Keratinocyte (primary cell): ENCODE measurements at regions not wholly inside any gene's neighbourhood (a gene's known extent, or its start where the extent isn't known, plus 50 kb on each side); places are given as distances from the start of the nearest gene placed in this dataset.
A peak's percentile ranks its signal among the peaks of the same experiment; 100 is the strongest.
"Not testable (repeated sequence)": the region's sequence is repeated elsewhere in the genome, so short reads cannot be mapped to it uniquely, and the experiment has no call there.

Experiments used
- DNase-seq: peaks from one replicate; pipeline ENCODE4 v3.0.0-alpha.2; 2011; ENCODE audit warnings: low read depth, missing footprints, low spot score
- FAIRE-seq: peaks from 2 replicates; lab custom pipeline; 2011; peaks lifted over from hg19 to GRCh38; lab: Jason Lieb, UNC
- H2AFZ ChIP-seq: 2 replicates; pipeline ENCODE4 v1.6.0; 2012; ENCODE audit warnings: low read length, control low read depth, inconsistent platforms; ENCODE audit not compliant: control insufficient read depth
- H3K27ac ChIP-seq: 2 replicates; pipeline ENCODE4 v1.5.1; 2011; ENCODE audit warnings: low read length; ENCODE audit not compliant: control insufficient read depth, insufficient read depth
- H3K27me3 ChIP-seq: 3 replicates; pipeline ENCODE4 v1.6.0; 2011; ENCODE audit warnings: low read length; ENCODE audit not compliant: control insufficient read depth, insufficient read depth; ENCODE audit errors: extremely low read depth
- H3K36me3 ChIP-seq, 2 experiments: 2 replicates in 1 of 2; 3 replicates in 1 of 2; pipeline ENCODE4 v1.5.1; 2011; ENCODE audit warnings: low read length in 2 of 2, mild to moderate bottlenecking in 1 of 2; ENCODE audit not compliant: control insufficient read depth in 2 of 2, insufficient read depth in 2 of 2; ENCODE audit errors: extremely low read depth in 1 of 2
- H3K4me1 ChIP-seq: 3 replicates; pipeline ENCODE4 v1.5.1; 2011; ENCODE audit warnings: low read length; ENCODE audit not compliant: control insufficient read depth, insufficient read depth; ENCODE audit errors: extremely low read depth
- H3K4me2 ChIP-seq: 3 replicates; pipeline ENCODE4 v1.6.0; 2011; ENCODE audit warnings: low read depth, low read length; ENCODE audit not compliant: control insufficient read depth, insufficient read depth; ENCODE audit errors: extremely low read depth
- H3K4me3 ChIP-seq, 3 experiments: fragments of 200-600 bp in 1 of 3; sonication (generic) in 1 of 3; 2 replicates in 2 of 3; 3 replicates in 1 of 3; pipeline ENCODE4 v1.5.1; 2011 to 2016; ENCODE audit warnings: low read length in 3 of 3, mild to moderate bottlenecking in 3 of 3, control low read depth in 2 of 3, inconsistent platforms in 1 of 3, low read depth in 1 of 3, mixed read lengths in 1 of 3, mixed run types in 1 of 3, moderate library complexity in 1 of 3; ENCODE audit not compliant: control insufficient read depth in 2 of 3, insufficient read depth in 2 of 3; ENCODE audit errors: extremely low read depth in 1 of 3
- H3K79me2 ChIP-seq: 2 replicates; pipeline ENCODE4 v1.6.0; 2012; ENCODE audit warnings: low read length; ENCODE audit not compliant: control insufficient read depth, insufficient read depth
- H3K9ac ChIP-seq: 3 replicates; pipeline ENCODE4 v1.6.0; 2011; ENCODE audit warnings: low read length; ENCODE audit not compliant: control insufficient read depth, insufficient read depth; ENCODE audit errors: extremely low read depth
- H3K9me1 ChIP-seq: 3 replicates; pipeline ENCODE4 v1.6.0; 2011; ENCODE audit warnings: low read length; ENCODE audit not compliant: control insufficient read depth, insufficient read depth; ENCODE audit errors: extremely low read depth
- H3K9me3 ChIP-seq: 2 replicates; pipeline ENCODE4 v1.5.1; 2012; ENCODE audit warnings: low read depth, low read length; ENCODE audit not compliant: control insufficient read depth
- H4K20me1 ChIP-seq: 3 replicates; pipeline ENCODE4 v1.6.0; 2011; ENCODE audit warnings: low read length; ENCODE audit not compliant: control insufficient read depth, insufficient read depth; ENCODE audit errors: extremely low read depth
- dilution Hi-C: fragments of 300-500 bp; cut with MboI; formaldehyde crosslinking; loops from one replicate; pipeline ENCODE4 v1.7.0; 2020; ENCODE audit warnings: low sequenced_read_pairs; ENCODE audit not compliant: extremely low pct_ligation_motif_present
- TF ChIP-seq, protein P1 (sequence below), 3 experiments: IDR thresholded peaks in 1 of 3; conservative IDR thresholded peaks in 1 of 3; optimal IDR thresholded peaks in 1 of 3; 2 replicates in 2 of 3; 3 replicates in 1 of 3; pipeline versions ENCODE3 to v1.5.1; 2011; ENCODE audit warnings: low read length in 3 of 3, mild to moderate bottlenecking in 3 of 3, moderate library complexity in 2 of 3, control low read depth in 1 of 3, inconsistent platforms in 1 of 3; ENCODE audit not compliant: insufficient read depth in 2 of 3; ENCODE audit errors: extremely low read depth in 1 of 3

DNA sequence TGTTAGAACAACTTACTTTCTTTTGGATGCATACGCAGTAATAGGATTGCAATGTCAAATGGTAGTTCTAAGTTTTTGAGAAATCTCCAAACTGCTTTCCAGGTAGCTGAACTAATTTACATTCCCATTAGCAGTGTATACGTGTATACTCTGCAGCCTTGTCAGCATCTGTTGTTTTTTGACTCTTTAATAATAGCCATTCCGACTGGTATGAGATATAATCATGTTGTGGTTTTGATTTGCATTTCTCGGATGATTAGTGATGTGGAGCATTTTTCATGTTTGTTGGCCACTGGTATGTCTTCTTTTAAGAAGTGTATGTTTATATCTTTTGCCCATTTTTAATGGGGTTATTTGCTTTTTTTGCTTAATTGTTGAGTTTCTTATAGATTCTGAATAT is 76.9 kb upstream of the HNRNPA1L2 start:
- H3K79me2 ChIP-seq, H3K9ac ChIP-seq, H3K4me1 ChIP-seq, H3K27ac ChIP-seq, H3K27me3 ChIP-seq, dilution Hi-C loops, DNase-seq, H2AFZ ChIP-seq, FAIRE-seq, H4K20me1 ChIP-seq, H3K4me3 ChIP-seq, H3K9me1 ChIP-seq, H3K9me3 ChIP-seq, H3K36me3 ChIP-seq, H3K4me2 ChIP-seq: not testable (repeated sequence)

DNA sequence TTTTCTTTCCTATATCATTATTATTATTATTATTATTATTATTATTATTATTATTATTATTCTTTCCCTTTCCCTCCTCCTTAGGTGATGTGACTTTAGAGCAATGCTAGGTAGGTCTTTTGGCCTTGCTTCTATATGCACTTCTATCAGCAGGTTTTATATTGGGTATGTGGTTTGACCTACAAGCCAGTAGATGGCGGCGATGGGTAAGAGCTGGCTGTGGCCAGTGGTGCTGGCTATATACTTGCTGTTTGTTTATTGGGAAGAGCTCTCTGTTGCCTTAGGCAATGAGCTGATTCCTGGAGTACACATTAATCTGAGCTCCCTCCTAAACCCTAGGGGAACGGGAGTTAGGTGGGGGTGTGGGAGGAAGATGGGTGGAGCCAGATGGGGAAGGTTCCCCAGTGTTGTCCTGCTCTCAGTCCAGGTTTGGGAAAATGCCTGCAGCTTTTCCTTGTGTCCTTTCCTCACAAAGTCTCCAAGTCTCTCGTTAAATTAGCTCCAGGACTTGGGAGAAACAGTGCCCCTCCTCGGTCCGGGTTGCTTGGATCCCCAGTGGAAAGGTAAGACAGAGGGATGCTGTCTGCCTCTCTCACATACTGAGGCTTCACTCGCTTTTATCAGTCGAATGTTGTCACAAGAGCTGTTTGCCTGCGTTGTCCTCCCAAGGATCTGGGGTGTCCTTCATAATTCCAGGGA is 72.2 kb upstream of the HNRNPA1L2 start:
- H3K4me1 ChIP-seq, H3K4me2 ChIP-seq, H3K27ac ChIP-seq, H3K9me1 ChIP-seq, H3K9ac ChIP-seq, H4K20me1 ChIP-seq, H3K36me3 ChIP-seq, H3K4me3 ChIP-seq, H3K79me2 ChIP-seq, dilution Hi-C loops, H2AFZ ChIP-seq, H3K9me3 ChIP-seq, H3K27me3 ChIP-seq: not testable (repeated sequence)
- FAIRE-seq (peak; percentile 97), DNase-seq (peak; percentile 1)
- TF ChIP-seq, protein P1, sequence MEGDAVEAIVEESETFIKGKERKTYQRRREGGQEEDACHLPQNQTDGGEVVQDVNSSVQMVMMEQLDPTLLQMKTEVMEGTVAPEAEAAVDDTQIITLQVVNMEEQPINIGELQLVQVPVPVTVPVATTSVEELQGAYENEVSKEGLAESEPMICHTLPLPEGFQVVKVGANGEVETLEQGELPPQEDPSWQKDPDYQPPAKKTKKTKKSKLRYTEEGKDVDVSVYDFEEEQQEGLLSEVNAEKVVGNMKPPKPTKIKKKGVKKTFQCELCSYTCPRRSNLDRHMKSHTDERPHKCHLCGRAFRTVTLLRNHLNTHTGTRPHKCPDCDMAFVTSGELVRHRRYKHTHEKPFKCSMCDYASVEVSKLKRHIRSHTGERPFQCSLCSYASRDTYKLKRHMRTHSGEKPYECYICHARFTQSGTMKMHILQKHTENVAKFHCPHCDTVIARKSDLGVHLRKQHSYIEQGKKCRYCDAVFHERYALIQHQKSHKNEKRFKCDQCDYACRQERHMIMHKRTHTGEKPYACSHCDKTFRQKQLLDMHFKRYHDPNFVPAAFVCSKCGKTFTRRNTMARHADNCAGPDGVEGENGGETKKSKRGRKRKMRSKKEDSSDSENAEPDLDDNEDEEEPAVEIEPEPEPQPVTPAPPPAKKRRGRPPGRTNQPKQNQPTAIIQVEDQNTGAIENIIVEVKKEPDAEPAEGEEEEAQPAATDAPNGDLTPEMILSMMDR (optimal IDR thresholded peaks at IDR 0.05 in 1 of 3, IDR thresholded peaks at IDR 0.05 in 1 of 3, conservative IDR thresholded peaks at IDR 0.05 in 1 of 3; ENCODE audit: extremely low read depth in 1 of 3, insufficient read depth in 2 of 3, low read length in 3 of 3), result peak in 2 of 3 experiments; percentile 25 to 29

DNA sequence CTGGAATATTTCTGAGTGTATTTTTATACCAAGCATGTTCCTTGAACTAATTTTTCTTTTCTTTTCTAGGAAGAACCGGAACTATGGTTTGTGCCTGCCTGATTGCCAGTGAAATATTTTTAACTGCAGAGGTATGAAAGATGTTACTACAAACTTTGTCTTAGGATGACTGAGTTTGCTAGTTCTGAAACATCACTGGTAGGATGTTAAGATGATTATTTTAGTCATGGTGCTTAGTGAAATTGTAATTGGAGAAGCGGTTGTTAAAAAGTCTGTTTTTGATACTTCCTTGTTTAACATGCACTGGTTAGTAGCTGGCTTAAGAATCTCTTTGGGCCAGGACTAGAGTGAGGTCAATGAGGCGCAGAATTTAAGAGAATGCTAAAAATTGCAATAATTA is 71.1 kb upstream of the HNRNPA1L2 start:
- FAIRE-seq, H3K27me3 ChIP-seq, H3K9me3 ChIP-seq, H3K9me1 ChIP-seq, dilution Hi-C loops, H4K20me1 ChIP-seq, H2AFZ ChIP-seq, H3K4me3 ChIP-seq, H3K36me3 ChIP-seq, H3K9ac ChIP-seq, DNase-seq, H3K27ac ChIP-seq, H3K79me2 ChIP-seq, H3K4me2 ChIP-seq, H3K4me1 ChIP-seq: not testable (repeated sequence)

DNA sequence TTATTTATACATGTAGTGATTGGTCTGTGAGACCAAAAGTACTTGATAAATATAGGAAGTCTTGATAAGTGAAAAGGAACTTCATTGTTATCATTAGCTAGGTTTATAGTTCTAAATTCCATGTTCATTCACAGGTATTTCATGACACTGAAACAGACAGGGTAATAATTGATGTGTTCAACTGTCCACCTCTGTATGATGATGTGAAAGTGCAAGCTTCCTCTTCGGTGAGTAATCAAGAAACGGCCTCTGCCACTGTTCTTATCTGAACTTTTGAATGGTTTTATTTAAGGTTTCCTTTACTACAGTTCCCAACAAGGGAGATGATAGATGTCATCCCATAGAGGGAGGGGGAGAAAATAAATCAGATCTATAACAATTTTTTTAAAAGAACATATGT is 59.3 kb upstream of the HNRNPA1L2 start:
- H4K20me1 ChIP-seq, H3K9me1 ChIP-seq, H3K27ac ChIP-seq, H2AFZ ChIP-seq, H3K79me2 ChIP-seq, H3K4me3 ChIP-seq, dilution Hi-C loops, DNase-seq, H3K36me3 ChIP-seq, H3K27me3 ChIP-seq, H3K9ac ChIP-seq, FAIRE-seq, H3K9me3 ChIP-seq, H3K4me2 ChIP-seq, H3K4me1 ChIP-seq: not testable (repeated sequence)
